H1 (cell line): ENCODE measurements at regions not wholly inside any gene's neighbourhood (a gene's known extent, or its start where the extent isn't known, plus 50 kb on each side); places are given as distances from the start of the nearest gene placed in this dataset.

Experiments
- CTCF ChIA-PET: fragments of 300-600 bp; sonication (Branson Sonifier 250); formaldehyde crosslinking; loops from one replicate; lab custom pipeline; 2021; ENCODE audit not compliant: partially characterized antibody; lab: Charles Lee
- POLR2A ChIA-PET: fragments of 300-600 bp; sonication (Branson Sonifier 250); formaldehyde crosslinking; loops from one replicate; lab custom pipeline; 2021; ENCODE audit warnings: inconsistent platforms; ENCODE audit not compliant: partially characterized antibody; lab: Charles Lee
- DNase-seq, 2 experiments: peaks; one replicate each; pipeline versions ENCODE4 v3.0.0 to v3.0.0-alpha.2; 2010 to 2022; ENCODE audit warnings: low spot score in 2 of 2, low read depth in 1 of 2, mixed read lengths in 1 of 2
- FAIRE-seq: peaks from 2 replicates; lab custom pipeline; 2011; peaks lifted over from hg19 to GRCh38; lab: Jason Lieb, UNC
- H2AFZ ChIP-seq: 2 replicates; pipeline ENCODE4 v1.8.1; 2012; ENCODE audit warnings: low read length, inconsistent platforms
- H2AK5ac ChIP-seq: 2 replicates; pipeline ENCODE4 v1.6.1; 2013; ENCODE audit warnings: low read depth, low read length
- H2BK120ac ChIP-seq: replicated peaks from 2 replicates; pipeline ENCODE3; 2013; ENCODE audit warnings: low read depth, low read length, inconsistent platforms
- H2BK12ac ChIP-seq: 2 replicates; pipeline ENCODE4 v1.6.1; 2013; ENCODE audit warnings: low read depth, low read length
- H2BK15ac ChIP-seq: 2 replicates; pipeline ENCODE4 v1.6.1; 2013; ENCODE audit warnings: low read length
- H2BK20ac ChIP-seq: 2 replicates; pipeline ENCODE4 v1.6.1; 2013; ENCODE audit warnings: low read length
- H2BK5ac ChIP-seq: 2 replicates; pipeline ENCODE4 v1.6.1; 2013; ENCODE audit warnings: low read depth, low read length
- H3K14ac ChIP-seq: 2 replicates; pipeline ENCODE4 v1.6.1; 2013; ENCODE audit warnings: inconsistent platforms; ENCODE audit not compliant: insufficient read length
- H3K18ac ChIP-seq: 2 replicates; pipeline ENCODE4 v1.6.1; 2013; ENCODE audit warnings: low read length; ENCODE audit errors: extremely low read depth
- H3K23ac ChIP-seq: 2 replicates; pipeline ENCODE4 v1.6.1; 2013; ENCODE audit warnings: inconsistent platforms; ENCODE audit not compliant: insufficient read length
- H3K23me2 ChIP-seq: 2 replicates; pipeline ENCODE4 v1.6.1; 2013; ENCODE audit warnings: low read depth, low read length
- H3K27ac ChIP-seq: 2 replicates; pipeline ENCODE4 v1.6.1; 2011; ENCODE audit warnings: low read depth, low read length, inconsistent platforms
- H3K27me3 ChIP-seq, 4 experiments: replicated peaks in 1 of 4; 1 replicate in 1 of 4; 2 replicates in 3 of 4; pipeline versions ENCODE4 v1.6.1 to v1.8.1; 2011 to 2013; ENCODE audit warnings: low read length in 3 of 4, mild to moderate bottlenecking in 3 of 4, inconsistent platforms in 2 of 4, mixed read lengths in 2 of 4, moderate library complexity in 1 of 4; ENCODE audit not compliant: control insufficient read depth in 3 of 4, insufficient read depth in 3 of 4; ENCODE audit errors: extremely low read depth in 1 of 4
- H3K36me3 ChIP-seq, 4 experiments: 2 replicates each; pipeline versions ENCODE4 v1.6.1 to v1.8.1; 2011 to 2013; ENCODE audit warnings: mild to moderate bottlenecking in 4 of 4, low read length in 3 of 4, moderate library complexity in 2 of 4, control low read depth in 1 of 4, inconsistent platforms in 1 of 4; ENCODE audit not compliant: insufficient read depth in 4 of 4, control insufficient read depth in 2 of 4
- H3K4ac ChIP-seq: replicated peaks from 2 replicates; pipeline ENCODE3; 2013; ENCODE audit warnings: low read length, low read depth, mixed read lengths, inconsistent platforms; ENCODE audit not compliant: insufficient read length
- H3K4me1 ChIP-seq, 4 experiments: replicated peaks in 1 of 4; 1 replicate in 1 of 4; 2 replicates in 3 of 4; pipeline versions ENCODE4 v1.6.1 to v1.8.1; 2011 to 2013; ENCODE audit warnings: low read length in 3 of 4, inconsistent platforms in 2 of 4, mixed read lengths in 1 of 4; ENCODE audit not compliant: insufficient read depth in 4 of 4, control insufficient read depth in 3 of 4
- H3K4me2 ChIP-seq, 2 experiments: 2 replicates each; pipeline versions ENCODE4 v1.6.1 to v1.8.1; 2011 to 2013; ENCODE audit warnings: low read depth in 2 of 2, low read length in 2 of 2, control low read depth in 1 of 2, inconsistent platforms in 1 of 2, mild to moderate bottlenecking in 1 of 2; ENCODE audit not compliant: insufficient read depth in 1 of 2
- H3K4me3 ChIP-seq, 4 experiments: fragments of 200-600, 300-600 bp in 1 of 4; sonication (generic), shearing (Covaris generic), sonication (Bioruptor Twin) in 1 of 4; 2 replicates each; pipeline versions ENCODE4 v1.5.1 to v1.8.1; 2011 to 2016; ENCODE audit warnings: low read length in 4 of 4, low read depth in 3 of 4, control low read depth in 2 of 4, inconsistent platforms in 2 of 4, mild to moderate bottlenecking in 2 of 4, mixed read lengths in 1 of 4, moderate library complexity in 1 of 4; ENCODE audit not compliant: insufficient read depth in 2 of 4; ENCODE audit errors: extremely low read depth in 1 of 4
- H3K56ac ChIP-seq: replicated peaks from 2 replicates; pipeline ENCODE3; 2013; ENCODE audit warnings: low read depth, mild to moderate bottlenecking, mixed read lengths, low read length, inconsistent platforms; ENCODE audit not compliant: insufficient read length
- H3K79me1 ChIP-seq: 2 replicates; pipeline ENCODE4 v1.6.1; 2013; ENCODE audit warnings: low read depth, low read length, control low read depth
- H3K79me2 ChIP-seq, 2 experiments: 2 replicates each; pipeline versions ENCODE4 v1.6.1 to v1.8.1; 2012 to 2013; ENCODE audit warnings: low read length in 2 of 2, mild to moderate bottlenecking in 2 of 2, inconsistent platforms in 1 of 2; ENCODE audit not compliant: insufficient read depth in 2 of 2, control insufficient read depth in 1 of 2
- H3K9ac ChIP-seq, 4 experiments: replicated peaks in 1 of 4; 1 replicate in 1 of 4; 2 replicates in 3 of 4; pipeline versions ENCODE4 v1.6.1 to v1.8.1; 2011 to 2013; ENCODE audit warnings: low read depth in 3 of 4, low read length in 3 of 4, control low read depth in 2 of 4, mild to moderate bottlenecking in 2 of 4, moderate library complexity in 2 of 4, inconsistent platforms in 1 of 4; ENCODE audit errors: extremely low read depth in 1 of 4
- H3K9me3 ChIP-seq, 2 experiments: 2 replicates each; pipeline versions ENCODE4 v1.6.1 to v1.8.1; 2012 to 2013; ENCODE audit warnings: mild to moderate bottlenecking in 2 of 2, moderate library complexity in 2 of 2, control low read depth in 1 of 2, inconsistent platforms in 1 of 2, low read depth in 1 of 2, low read length in 1 of 2, mixed read lengths in 1 of 2; ENCODE audit not compliant: insufficient read depth in 2 of 2
- H4K20me1 ChIP-seq, 2 experiments: replicated peaks in 1 of 2; 2 replicates each; pipeline versions ENCODE3 to v1.8.1; 2011 to 2013; ENCODE audit warnings: inconsistent platforms in 2 of 2, low read length in 2 of 2, mild to moderate bottlenecking in 1 of 2; ENCODE audit not compliant: insufficient read depth in 2 of 2, control insufficient read depth in 1 of 2
- H4K5ac ChIP-seq: 2 replicates; pipeline ENCODE4 v1.6.1; 2013; ENCODE audit warnings: low read length, low read depth, mixed read lengths, inconsistent platforms; ENCODE audit not compliant: insufficient read length
- H4K8ac ChIP-seq: 2 replicates; pipeline ENCODE4 v1.8.0; 2013; ENCODE audit warnings: mild to moderate bottlenecking, moderate library complexity, low read length, inconsistent platforms; ENCODE audit not compliant: insufficient read depth; ENCODE audit errors: extremely low read depth
- H4K91ac ChIP-seq: replicated peaks from 2 replicates; pipeline ENCODE3; 2013; ENCODE audit warnings: low read length, mixed read lengths, inconsistent platforms; ENCODE audit not compliant: insufficient read length
- CEBPB ChIP-seq: IDR thresholded peaks from 2 replicates; pipeline ENCODE4 v1.6.1; 2012; ENCODE audit warnings: low read depth, low read length
- GABPA ChIP-seq: IDR thresholded peaks from 2 replicates; pipeline ENCODE4 v1.6.1; 2011; ENCODE audit warnings: mild to moderate bottlenecking, low read length, moderate library complexity, borderline replicate concordance; ENCODE audit not compliant: insufficient read depth
- MAFK ChIP-seq: IDR thresholded peaks from 2 replicates; pipeline ENCODE4 v1.6.1; 2012; ENCODE audit warnings: low read depth, mild to moderate bottlenecking, improper control_type of control experiment, low read length
- NRF1 ChIP-seq: IDR thresholded peaks from 2 replicates; pipeline ENCODE4 v1.6.1; 2011; ENCODE audit warnings: mild to moderate bottlenecking, low read depth, low read length, improper control_type of control experiment
- WGBS, 2 experiments: shearing (Covaris generic) in 1 of 2; methylation state at CpG; one replicate each; pipeline versions ENCODE4 v1.1.6 to v1.1.7; 2013 to 2015; ENCODE audit warnings: low lambda C conversion rate in 2 of 2, mixed read lengths in 2 of 2, inconsistent platforms in 1 of 2, low coverage in 1 of 2, missing lambda C conversion rate in 1 of 2; ENCODE audit not compliant: insufficient replicate concordance in 2 of 2, insufficient coverage in 1 of 2, insufficient read length in 1 of 2; ENCODE audit errors: extremely low coverage in 1 of 2, missing lambda C conversion rate in 1 of 2; 5-methylcytosine and 5-hydroxymethylcytosine counted together

GRCh38 chr2:207434899-207435465 lies 94.8 kb upstream of the CREB1 start:
- H3K9ac ChIP-seq, result no peak overlapping the region
- H3K4me2 ChIP-seq, result no peak overlapping the region
- no peak overlapping the region for H3K4ac ChIP-seq
- no peak overlapping the region for H3K14ac ChIP-seq
- H3K79me1 ChIP-seq, result no peaks in the 10 kb centered on the region
- no peak overlapping the region for H2AFZ ChIP-seq
- no peaks in the 10 kb centered on the region for H3K27me3 ChIP-seq
- ChIA-PET POLR2A (interaction anchor here (1.1 to 1.2 kb wide), 2 partner anchors 11 to 15 kb away, joined by 3 read pairs; no protein-coding TSS in a partner anchor), CTCF (interaction anchor here (1.3 kb wide), 1 partner anchor 32 kb away, joined by 6 read pairs; no protein-coding TSS in a partner anchor)
- no peaks in the 10 kb centered on the region for H3K4me1 ChIP-seq
- H4K5ac ChIP-seq, result no peak overlapping the region
- H4K8ac ChIP-seq, result no peak overlapping the region
- no peaks in the 10 kb centered on the region for H3K9me3 ChIP-seq
- H3K23ac ChIP-seq, result no peak overlapping the region
- no peak for DNase-seq
- no peak overlapping the region for H3K18ac ChIP-seq
- H3K23me2 ChIP-seq, result no peaks in the 10 kb centered on the region
- H2BK20ac ChIP-seq, result no peak overlapping the region
- H2BK5ac ChIP-seq, result no peak overlapping the region; the same call in 1 of the 2 replicates
- H3K56ac ChIP-seq, result no peak overlapping the region
- no peak overlapping the region for H2AK5ac ChIP-seq
- no peak overlapping the region for H2BK120ac ChIP-seq
- no peak overlapping the region for H2BK12ac ChIP-seq
- no peak for TF ChIP-seq NRF1
- no peak for TF ChIP-seq GABPA
- TF ChIP-seq MAFK, result no peak
- TF ChIP-seq CEBPB, result no peak
- 92% methylated on average over 4 of the region's 4 CpGs; no CpG with 5 or more reads in 1 of the 2 experiments for WGBS, 2 experiments
- no peak for FAIRE-seq
- no peak overlapping the region for H4K91ac ChIP-seq
- H3K36me3 ChIP-seq, result no peaks in the 10 kb centered on the region
- H2BK15ac ChIP-seq, result no peak overlapping the region
- no peak overlapping the region for H3K27ac ChIP-seq
- H4K20me1 ChIP-seq, result no peaks in the 10 kb centered on the region
- no peak overlapping the region for H3K4me3 ChIP-seq
- H3K79me2 ChIP-seq, result no peaks in the 10 kb centered on the region
